DND-41 (cell line): ENCODE measurements at regions not wholly inside any gene's neighbourhood (a gene's known extent, or its start where the extent isn't known, plus 50 kb on each side); places are given as distances from the start of the nearest gene placed in this dataset.

Experiments used
- ATAC-seq: fragments of 200-7000 bp; cut with Tn5 transposase; 3 replicates; pipeline ENCODE4 v1.9.1; 2021; ENCODE audit warnings: low read depth; ENCODE audit not compliant: insufficient read depth
- DNase-seq: peaks from one replicate; pipeline ENCODE4 v3.0.0-alpha.2; 2020
- H2AFZ ChIP-seq: 2 replicates; pipeline ENCODE4 v1.6.0; 2012; ENCODE audit warnings: low read depth, low read length
- H3K27ac ChIP-seq: 2 replicates; pipeline ENCODE4 v1.5.1; 2012; ENCODE audit warnings: low read length, inconsistent platforms
- H3K27me3 ChIP-seq: fragments of 200-600 bp; sonication (generic); 2 replicates; pipeline ENCODE4 v1.6.0; 2012; ENCODE audit warnings: low read length, mild to moderate bottlenecking, inconsistent platforms; ENCODE audit not compliant: insufficient read depth, poor library complexity
- H3K36me3 ChIP-seq: 2 replicates; pipeline ENCODE4 v1.5.1; 2012; ENCODE audit warnings: low read length, inconsistent platforms; ENCODE audit not compliant: insufficient read depth
- H3K4me1 ChIP-seq: 2 replicates; pipeline ENCODE4 v1.5.1; 2012; ENCODE audit warnings: mild to moderate bottlenecking, low read length; ENCODE audit not compliant: insufficient read depth
- H3K4me2 ChIP-seq: 2 replicates; pipeline ENCODE4 v1.6.0; 2012; ENCODE audit warnings: mild to moderate bottlenecking, moderate library complexity, low read length, inconsistent platforms; ENCODE audit not compliant: insufficient read depth
- H3K4me3 ChIP-seq, 2 experiments: fragments of 200-600 bp in 1 of 2; shearing (Covaris generic) in 1 of 2; 2 replicates each; pipeline ENCODE4 v1.5.1; 2012 to 2016; ENCODE audit warnings: inconsistent platforms in 2 of 2, low read length in 2 of 2, mild to moderate bottlenecking in 2 of 2, low read depth in 1 of 2, moderate library complexity in 1 of 2
- H3K79me2 ChIP-seq: 2 replicates; pipeline ENCODE4 v1.6.0; 2012; ENCODE audit warnings: low read length, inconsistent platforms; ENCODE audit not compliant: insufficient read depth
- H3K9ac ChIP-seq: 2 replicates; pipeline ENCODE4 v1.6.0; 2012; ENCODE audit warnings: low read depth, mild to moderate bottlenecking, inconsistent platforms, low read length, moderate library complexity
- H3K9me3 ChIP-seq: 2 replicates; pipeline ENCODE4 v1.5.1; 2012; ENCODE audit warnings: low read length, moderate library complexity, mild to moderate bottlenecking, inconsistent platforms; ENCODE audit not compliant: insufficient read depth, severe bottlenecking
- H4K20me1 ChIP-seq: 2 replicates; pipeline ENCODE4 v1.6.0; 2012; ENCODE audit warnings: low read length; ENCODE audit not compliant: insufficient read depth
- EZH2 ChIP-seq: IDR thresholded peaks from 3 replicates; pipeline ENCODE4 v1.6.1; 2012; ENCODE audit warnings: borderline replicate concordance, low read depth, mild to moderate bottlenecking, moderate library complexity, low read length, inconsistent platforms; ENCODE audit not compliant: severe bottlenecking
- TF ChIP-seq, protein P1 (sequence below): IDR thresholded peaks from 2 replicates; pipeline ENCODE4 v1.5.1; 2012; ENCODE audit warnings: borderline replicate concordance, low read length, moderate library complexity, mild to moderate bottlenecking; ENCODE audit not compliant: poor library complexity, severe bottlenecking; ENCODE audit errors: extremely low read depth

DNA sequence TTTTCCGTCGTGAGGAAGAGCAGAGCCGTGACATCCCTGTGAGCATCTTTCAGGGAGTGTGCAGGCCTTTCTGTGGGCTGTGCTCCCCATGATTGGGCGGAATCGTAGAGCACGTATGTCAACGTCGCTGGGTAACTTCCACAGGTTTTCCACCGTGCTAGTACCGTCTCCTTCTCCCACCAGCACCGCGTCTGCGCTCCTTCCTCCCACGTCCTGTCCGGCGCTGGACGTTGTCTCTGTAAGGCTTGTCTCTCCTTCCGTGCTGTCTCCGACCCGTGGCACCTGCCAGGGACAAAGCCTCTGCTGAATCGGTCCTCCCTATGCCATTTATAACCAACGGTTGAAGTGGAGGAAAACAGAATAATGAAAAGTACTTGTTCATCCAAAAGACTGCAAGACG is 386.7 kb downstream of the BRD1 start:
- ATAC-seq: no peak
- H3K9ac ChIP-seq: no peak overlapping the region

GRCh38 chr22:49439373-49439772 is 388.3 kb downstream of the BRD1 start:
- no peaks in the 10 kb centered on the region for H3K36me3 ChIP-seq
- H3K9me3 ChIP-seq: no peaks in the 10 kb centered on the region
- no peak overlapping the region for H2AFZ ChIP-seq
- H3K79me2 ChIP-seq: no peaks in the 10 kb centered on the region
- H4K20me1 ChIP-seq: no peaks in the 10 kb centered on the region
- H3K4me2 ChIP-seq: no peak overlapping the region
- H3K27ac ChIP-seq: no peak overlapping the region
- no peaks in the 10 kb centered on the region for H3K27me3 ChIP-seq
- DNase-seq (no peak), ATAC-seq (no peak)
- TF ChIP-seq EZH2: no peak
- TF ChIP-seq, protein P1, sequence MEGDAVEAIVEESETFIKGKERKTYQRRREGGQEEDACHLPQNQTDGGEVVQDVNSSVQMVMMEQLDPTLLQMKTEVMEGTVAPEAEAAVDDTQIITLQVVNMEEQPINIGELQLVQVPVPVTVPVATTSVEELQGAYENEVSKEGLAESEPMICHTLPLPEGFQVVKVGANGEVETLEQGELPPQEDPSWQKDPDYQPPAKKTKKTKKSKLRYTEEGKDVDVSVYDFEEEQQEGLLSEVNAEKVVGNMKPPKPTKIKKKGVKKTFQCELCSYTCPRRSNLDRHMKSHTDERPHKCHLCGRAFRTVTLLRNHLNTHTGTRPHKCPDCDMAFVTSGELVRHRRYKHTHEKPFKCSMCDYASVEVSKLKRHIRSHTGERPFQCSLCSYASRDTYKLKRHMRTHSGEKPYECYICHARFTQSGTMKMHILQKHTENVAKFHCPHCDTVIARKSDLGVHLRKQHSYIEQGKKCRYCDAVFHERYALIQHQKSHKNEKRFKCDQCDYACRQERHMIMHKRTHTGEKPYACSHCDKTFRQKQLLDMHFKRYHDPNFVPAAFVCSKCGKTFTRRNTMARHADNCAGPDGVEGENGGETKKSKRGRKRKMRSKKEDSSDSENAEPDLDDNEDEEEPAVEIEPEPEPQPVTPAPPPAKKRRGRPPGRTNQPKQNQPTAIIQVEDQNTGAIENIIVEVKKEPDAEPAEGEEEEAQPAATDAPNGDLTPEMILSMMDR: no peak
- no peak overlapping the region for H3K4me3 ChIP-seq
- H3K9ac ChIP-seq: no peak overlapping the region
- no peaks in the 10 kb centered on the region for H3K4me1 ChIP-seq

More for the DNA sequence above, 386.7 kb downstream of the BRD1 start:
- H3K79me2 ChIP-seq: no peaks in the 10 kb centered on the region
- no peak overlapping the region for H3K4me3 ChIP-seq
- H3K27ac ChIP-seq: no peak overlapping the region
- H3K9me3 ChIP-seq: no peaks in the 10 kb centered on the region
- H4K20me1 ChIP-seq: no peaks in the 10 kb centered on the region
- no peak for DNase-seq
- H3K4me2 ChIP-seq: no peak overlapping the region
- no peak overlapping the region for H2AFZ ChIP-seq
- no peaks in the 10 kb centered on the region for H3K27me3 ChIP-seq
- no peaks in the 10 kb centered on the region for H3K4me1 ChIP-seq
- H3K36me3 ChIP-seq: no peaks in the 10 kb centered on the region
- no peak for TF ChIP-seq EZH2
- TF ChIP-seq, protein P1: no peak

GRCh38 chr22:49437956-49438355 is 389.7 kb downstream of the BRD1 start:
- no peak for TF ChIP-seq EZH2
- TF ChIP-seq, protein P1: no peak
- Histone ChIP-seq H3K36me3 (no peaks in the 10 kb centered on the region), H3K4me3 (no peak overlapping the region), H3K9me3 (no peaks in the 10 kb centered on the region), H3K27me3 (no peaks in the 10 kb centered on the region), H3K4me2 (no peak overlapping the region), H3K27ac (no peak overlapping the region), H3K9ac (no peak overlapping the region), H3K4me1 (no peaks in the 10 kb centered on the region), H4K20me1 (no peaks in the 10 kb centered on the region), H3K79me2 (no peaks in the 10 kb centered on the region), H2AFZ (no peak overlapping the region)
- DNase-seq (no peak), ATAC-seq (no peak)

DNA sequence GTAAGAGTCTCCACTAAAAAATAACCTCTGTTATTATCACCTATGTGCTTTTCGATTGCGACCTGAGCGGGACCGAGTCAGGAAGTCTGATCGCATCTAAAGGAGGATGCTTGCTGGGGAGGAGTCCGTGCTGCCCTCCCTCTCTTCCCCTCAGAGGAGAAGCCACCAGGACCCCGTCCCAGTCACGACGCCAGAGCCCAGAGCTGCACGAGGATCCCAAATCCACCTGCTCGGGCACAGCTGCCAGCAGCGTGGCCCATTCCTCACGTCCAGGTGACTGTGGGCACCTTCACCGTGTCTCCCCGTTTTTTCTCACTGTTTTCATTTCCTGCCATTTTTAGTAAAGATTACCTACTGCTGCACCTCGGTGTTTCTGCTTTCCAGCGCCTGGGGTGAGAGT is 390.3 kb downstream of the BRD1 start:
- DNase-seq: no peak
- Histone ChIP-seq H3K9me3 (no peaks in the 10 kb centered on the region), H3K4me3 (no peak overlapping the region), H3K79me2 (no peaks in the 10 kb centered on the region), H3K36me3 (no peaks in the 10 kb centered on the region), H3K27me3 (no peaks in the 10 kb centered on the region), H4K20me1 (no peaks in the 10 kb centered on the region), H3K9ac (no peak overlapping the region), H3K27ac (no peak overlapping the region), H3K4me1 (no peaks in the 10 kb centered on the region), H3K4me2 (no peak overlapping the region), H2AFZ (no peak overlapping the region)
- no peak for ATAC-seq
- TF ChIP-seq, protein P1: no peak
- no peak for TF ChIP-seq EZH2
